Activated CD8-positive, alpha-beta T cell treated with anti-CD3 and anti-CD28 coated beads for 36 hours (primary cell): ENCODE measurements at regions not wholly inside any gene's neighbourhood (a gene's known extent, or its start where the extent isn't known, plus 50 kb on each side); places are given as distances from the start of the nearest gene placed in this dataset.

ENCODE experiments used
- ATAC-seq: fragments of 200-7000 bp; cut with Tn5 transposase; one replicate; pipeline ENCODE4 v1.10.0; 2021; ENCODE audit warnings: mild to moderate bottlenecking, moderate library complexity
- CTCF ChIA-PET: fragments of 350-600 bp; sonication (Branson Sonifier 250); formaldehyde crosslinking; loops from one replicate; lab custom pipeline; 2021; ENCODE audit warnings: antibody characterized with exemption; lab: Charles Lee
- POLR2A ChIA-PET: fragments of 350-600 bp; sonication (Branson Sonifier 250); formaldehyde crosslinking; loops from one replicate; lab custom pipeline; 2021; ENCODE audit warnings: antibody characterized with exemption; lab: Charles Lee
- DNase-seq: peaks from one replicate; pipeline ENCODE4 v3.0.0-alpha.2; 2020
- H3K27ac Mint-ChIP-seq: one replicate; pipeline ENCODE4 v1.8.0; 2021; ENCODE audit warnings: mild to moderate bottlenecking, mixed read lengths
- H3K27me3 Mint-ChIP-seq: one replicate; pipeline ENCODE4 v1.8.0; 2021; ENCODE audit warnings: mixed read lengths
- H3K36me3 Mint-ChIP-seq: one replicate; pipeline ENCODE4 v1.8.0; 2021; ENCODE audit warnings: low read depth, mixed read lengths
- H3K4me1 Mint-ChIP-seq: one replicate; pipeline ENCODE4 v1.8.0; 2021; ENCODE audit warnings: low read depth, mixed read lengths
- H3K4me3 Mint-ChIP-seq: one replicate; pipeline ENCODE4 v1.8.0; 2021; ENCODE audit warnings: mild to moderate bottlenecking, moderate library complexity, mixed read lengths
- H3K9me3 Mint-ChIP-seq: one replicate; pipeline ENCODE4 v1.8.0; 2021; ENCODE audit warnings: mixed read lengths
- intact Hi-C: fragments of 100-400 bp; cut with micrococcal nuclease; formaldehyde crosslinking; loops from one replicate; pipeline ENCODE4 v1.10.0; 2022
- TF ChIP-seq, protein P1 (sequence below): fragments of 200-600 bp; IDR thresholded peaks from one replicate; pipeline ENCODE4 v1.8.0; 2022; ENCODE audit warnings: antibody characterized with exemption, mild to moderate bottlenecking

DNA sequence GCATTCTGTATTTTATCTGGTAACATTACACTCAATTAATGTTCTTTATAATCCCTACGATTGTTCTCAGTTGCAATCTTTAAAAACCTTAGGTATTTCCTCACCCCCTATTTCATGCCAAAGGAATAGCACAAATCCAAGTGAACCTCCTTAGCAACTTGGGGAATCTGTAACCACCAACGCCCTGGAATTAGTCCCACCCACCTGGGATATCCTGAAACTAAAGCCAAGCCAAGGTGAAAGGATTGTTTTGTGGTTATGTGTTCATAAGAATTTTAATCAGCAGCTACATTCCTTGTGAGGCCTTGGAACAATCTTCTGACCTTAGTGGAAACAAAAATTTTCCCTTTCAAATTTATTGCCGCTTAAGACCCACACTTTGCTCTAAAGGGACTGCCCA, 908.7 kb downstream of the TTLL7 start:
- no peak for ATAC-seq
- Mint-ChIP-seq H3K27ac (no peak overlapping the region), H3K27me3 (no peaks in the 10 kb centered on the region), H3K4me1 (no peaks in the 10 kb centered on the region), H3K9me3 (no peaks in the 10 kb centered on the region), H3K4me3 (no peak overlapping the region), H3K36me3 (no peaks in the 10 kb centered on the region)
- no peak for DNase-seq
- ChIA-PET POLR2A (no interaction called here), CTCF (no interaction called here)
- intact Hi-C loops = no loop called here
- TF ChIP-seq, protein P1, sequence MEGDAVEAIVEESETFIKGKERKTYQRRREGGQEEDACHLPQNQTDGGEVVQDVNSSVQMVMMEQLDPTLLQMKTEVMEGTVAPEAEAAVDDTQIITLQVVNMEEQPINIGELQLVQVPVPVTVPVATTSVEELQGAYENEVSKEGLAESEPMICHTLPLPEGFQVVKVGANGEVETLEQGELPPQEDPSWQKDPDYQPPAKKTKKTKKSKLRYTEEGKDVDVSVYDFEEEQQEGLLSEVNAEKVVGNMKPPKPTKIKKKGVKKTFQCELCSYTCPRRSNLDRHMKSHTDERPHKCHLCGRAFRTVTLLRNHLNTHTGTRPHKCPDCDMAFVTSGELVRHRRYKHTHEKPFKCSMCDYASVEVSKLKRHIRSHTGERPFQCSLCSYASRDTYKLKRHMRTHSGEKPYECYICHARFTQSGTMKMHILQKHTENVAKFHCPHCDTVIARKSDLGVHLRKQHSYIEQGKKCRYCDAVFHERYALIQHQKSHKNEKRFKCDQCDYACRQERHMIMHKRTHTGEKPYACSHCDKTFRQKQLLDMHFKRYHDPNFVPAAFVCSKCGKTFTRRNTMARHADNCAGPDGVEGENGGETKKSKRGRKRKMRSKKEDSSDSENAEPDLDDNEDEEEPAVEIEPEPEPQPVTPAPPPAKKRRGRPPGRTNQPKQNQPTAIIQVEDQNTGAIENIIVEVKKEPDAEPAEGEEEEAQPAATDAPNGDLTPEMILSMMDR = no peak

DNA sequence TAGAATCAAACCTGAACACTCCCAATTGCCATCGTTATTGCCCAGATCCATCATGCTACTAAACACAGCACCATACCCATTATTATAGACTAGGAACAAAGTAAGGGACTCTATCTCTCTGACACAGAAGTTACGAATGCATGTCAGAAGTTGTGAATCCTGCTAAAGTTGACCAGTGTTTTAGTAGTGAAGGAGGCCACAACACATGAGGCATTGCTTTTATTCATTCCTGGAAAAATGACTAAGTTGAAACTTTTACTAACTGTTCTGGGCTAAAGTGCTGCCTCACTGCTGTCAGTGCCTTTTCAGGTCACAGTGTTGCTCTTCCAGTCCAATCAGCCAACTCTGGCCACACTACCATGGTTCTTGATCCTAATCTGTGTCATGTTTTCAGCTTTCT, 911.1 kb downstream of the TTLL7 start:
- no peaks in the 10 kb centered on the region for H3K4me1 Mint-ChIP-seq
- H3K4me3 Mint-ChIP-seq = no peak overlapping the region
- intact Hi-C loops = no loop called here

DNA sequence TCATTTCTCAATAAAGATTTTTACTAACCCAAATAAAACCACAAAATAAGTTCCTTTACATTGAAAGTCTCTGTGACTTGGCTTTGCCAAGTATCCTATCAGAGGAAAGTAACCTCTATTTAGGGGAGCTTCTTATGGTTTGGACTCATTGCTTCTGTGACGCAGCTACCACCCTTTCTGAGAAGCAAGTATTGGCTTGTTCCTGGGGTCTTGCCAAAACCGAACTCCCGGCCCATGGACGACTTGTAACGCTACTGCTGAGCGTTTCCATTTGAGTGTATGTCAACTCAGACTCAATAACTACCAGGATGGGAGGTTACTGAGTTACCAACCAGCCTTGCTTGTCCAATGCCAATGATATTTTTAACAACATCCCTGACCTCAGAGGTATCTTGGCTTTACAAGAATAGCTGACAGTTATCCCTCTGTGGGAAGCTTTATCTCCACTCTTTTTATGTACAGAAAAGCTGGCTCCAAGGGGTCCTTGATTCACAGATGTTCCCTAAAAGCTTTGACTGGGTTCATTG, 911.9 kb downstream of the TTLL7 start:
- H3K27me3 Mint-ChIP-seq = no peaks in the 10 kb centered on the region
- intact Hi-C loops = no loop called here
- ChIA-PET POLR2A (no interaction called here), CTCF (no interaction called here)
- H3K9me3 Mint-ChIP-seq = peaks cover 2% of the 10 kb centered on the region
- H3K4me1 Mint-ChIP-seq = no peaks in the 10 kb centered on the region
- no peaks in the 10 kb centered on the region for H3K36me3 Mint-ChIP-seq
- DNase-seq = no peak
- no peak overlapping the region for H3K4me3 Mint-ChIP-seq
- H3K27ac Mint-ChIP-seq = no peak overlapping the region
- no peak for ATAC-seq
- TF ChIP-seq, protein P1 = no peak

More for the DNA sequence above, 911.1 kb downstream of the TTLL7 start:
- CTCF ChIA-PET = no interaction called here
- DNase-seq (no peak), ATAC-seq (no peak)
- POLR2A ChIA-PET = no interaction called here
- TF ChIP-seq, protein P1 = no peak
- Mint-ChIP-seq H3K27ac (no peak overlapping the region), H3K9me3 (peaks cover 2% of the 10 kb centered on the region), H3K36me3 (no peaks in the 10 kb centered on the region), H3K27me3 (no peaks in the 10 kb centered on the region)

DNA sequence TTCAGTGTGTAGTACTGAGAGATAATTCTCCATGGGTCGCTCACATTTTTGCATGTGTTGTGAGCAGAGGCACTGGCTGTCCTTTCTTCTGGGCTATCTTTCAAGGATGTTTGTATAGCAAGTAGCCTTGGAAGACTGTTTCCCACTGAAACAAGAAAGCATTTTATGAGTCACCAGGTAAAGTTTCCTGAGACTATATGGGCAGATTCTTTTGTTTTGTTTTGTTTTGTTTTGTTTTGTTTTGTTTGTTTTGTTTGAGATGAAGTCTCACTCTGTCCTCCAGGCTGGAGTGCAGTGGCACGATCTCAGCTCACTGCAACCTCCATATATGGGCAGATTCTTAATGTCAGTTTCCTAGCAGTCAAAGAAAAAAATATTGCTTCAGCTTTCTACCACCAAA, 912.6 kb downstream of the TTLL7 start:
- intact Hi-C loops = no loop called here
- POLR2A ChIA-PET = no interaction called here
- CTCF ChIA-PET = no interaction called here
- ATAC-seq = no peak
- Mint-ChIP-seq H3K9me3 (peaks cover 2% of the 10 kb centered on the region), H3K36me3 (no peaks in the 10 kb centered on the region), H3K4me3 (no peak overlapping the region), H3K27me3 (no peaks in the 10 kb centered on the region), H3K27ac (no peak overlapping the region), H3K4me1 (no peaks in the 10 kb centered on the region)
- DNase-seq = no peak
- TF ChIP-seq, protein P1 = no peak

DNA sequence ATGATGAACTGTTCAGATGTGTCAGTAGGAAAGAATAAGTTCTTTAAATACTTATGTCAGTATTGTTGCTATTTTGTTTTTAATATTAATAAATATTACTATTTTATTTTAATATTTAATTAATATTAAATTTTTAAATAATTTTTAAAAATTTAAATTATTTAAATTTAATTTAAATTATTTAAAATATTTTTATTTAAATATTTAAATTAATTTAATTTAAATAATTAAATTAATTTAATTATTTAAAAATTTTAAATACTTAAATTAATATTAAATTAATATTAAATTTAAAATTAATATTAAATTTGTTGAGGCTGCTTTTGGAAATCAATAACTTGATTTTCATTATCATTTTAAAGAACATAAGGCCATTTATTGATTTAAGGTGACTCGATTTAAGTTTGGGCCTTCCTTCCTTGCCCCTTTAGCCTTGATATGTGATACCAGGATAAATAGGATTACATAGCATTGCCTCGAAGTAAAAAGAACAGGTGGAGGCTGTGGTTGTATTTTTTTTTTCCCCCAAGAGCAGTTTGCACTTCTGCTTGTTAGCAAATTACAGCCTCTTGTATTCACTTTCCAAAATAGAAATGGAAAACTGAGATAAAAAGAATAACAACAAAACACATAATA, 915.2 kb downstream of the TTLL7 start:
- CTCF ChIA-PET = no interaction called here
- Mint-ChIP-seq H3K4me1 (no peaks in the 10 kb centered on the region), H3K27me3 (no peaks in the 10 kb centered on the region), H3K27ac (no peak overlapping the region), H3K9me3 (peaks cover 2% of the 10 kb centered on the region), H3K4me3 (no peak overlapping the region), H3K36me3 (no peaks in the 10 kb centered on the region)
- no peak for ATAC-seq
- DNase-seq = no peak
- intact Hi-C loops = no loop called here
- POLR2A ChIA-PET = no interaction called here
- TF ChIP-seq, protein P1 = no peak
